Hematopoietic multipotent progenitor cell treated with erythropoietin and hydrocortisone succinate and interleukin-3 and kit ligand, for 6 days (in vitro differentiated cells): ENCODE measurements at regions not wholly inside any gene's neighbourhood (a gene's known extent, or its start where the extent isn't known, plus 50 kb on each side); places are given as distances from the start of the nearest gene placed in this dataset.
A peak's percentile ranks its signal among the peaks of the same experiment; 100 is the strongest.
"Not testable (repeated sequence)": the region's sequence is repeated elsewhere in the genome, so short reads cannot be mapped to it uniquely, and the experiment has no call there.

ENCODE experiments used
- DNase-seq: peaks from one replicate; pipeline ENCODE4 v3.0.0-alpha.2; 2015

DNA sequence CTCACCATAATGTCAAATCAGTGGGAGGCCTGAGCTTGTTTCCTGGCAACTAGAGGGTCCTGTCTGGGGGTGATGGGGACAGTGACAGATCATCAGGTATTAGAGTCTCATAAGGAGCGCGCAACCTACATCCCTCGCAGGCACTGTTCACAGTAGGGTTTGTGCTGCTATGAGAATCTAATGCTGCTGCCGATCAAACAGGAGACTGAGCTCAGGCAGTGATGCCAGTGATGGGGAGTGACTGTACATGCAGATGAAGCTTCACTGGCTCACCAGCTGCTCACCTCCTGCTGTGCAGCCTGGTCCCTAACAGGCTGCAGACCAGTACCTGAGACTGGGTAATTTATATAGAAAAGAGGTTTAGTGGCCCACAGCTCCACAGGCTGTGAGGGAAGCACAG lies 147.3 kb downstream of the TTLL2 start:
- no peak for DNase-seq

DNA sequence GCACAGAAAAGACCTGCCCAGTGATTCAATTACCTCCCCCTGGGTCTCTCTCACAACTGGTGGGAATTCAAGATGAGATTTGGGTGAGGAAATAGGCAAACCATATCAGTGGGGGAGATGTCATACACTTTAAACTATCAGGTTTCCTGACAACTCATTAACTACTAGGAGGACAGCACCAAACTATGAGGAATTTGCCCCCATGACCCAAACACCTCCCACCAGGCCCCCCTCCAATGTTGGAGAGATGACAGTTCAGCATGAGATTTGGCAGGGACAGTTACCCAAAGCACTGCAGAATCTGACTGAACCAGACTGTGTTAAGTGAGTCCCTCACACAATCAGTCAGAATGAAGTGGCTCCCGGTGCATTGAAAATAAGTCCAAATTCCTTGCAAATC lies 148.0 kb downstream of the TTLL2 start:
- no peak for DNase-seq

DNA sequence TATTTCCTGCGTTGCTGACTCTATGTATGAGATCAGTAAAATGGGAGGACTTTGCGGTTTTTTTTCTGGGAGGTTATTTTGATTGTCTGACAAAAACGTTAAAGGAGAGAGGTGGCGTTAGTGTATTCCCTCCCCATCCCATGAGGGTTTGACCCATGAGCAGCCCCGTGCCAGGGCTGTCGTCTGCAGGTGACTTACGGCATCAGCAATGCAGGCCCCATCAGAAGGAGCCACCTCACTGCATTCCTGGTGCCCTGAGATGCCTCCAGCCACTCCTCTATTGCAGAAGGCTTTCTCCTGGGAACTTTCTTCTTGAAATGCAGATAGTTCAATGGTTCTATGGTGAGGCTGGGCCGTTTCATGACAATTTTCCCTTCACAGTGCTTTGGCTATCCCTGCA lies 149.3 kb downstream of the TTLL2 start:
- no peak for DNase-seq

DNA sequence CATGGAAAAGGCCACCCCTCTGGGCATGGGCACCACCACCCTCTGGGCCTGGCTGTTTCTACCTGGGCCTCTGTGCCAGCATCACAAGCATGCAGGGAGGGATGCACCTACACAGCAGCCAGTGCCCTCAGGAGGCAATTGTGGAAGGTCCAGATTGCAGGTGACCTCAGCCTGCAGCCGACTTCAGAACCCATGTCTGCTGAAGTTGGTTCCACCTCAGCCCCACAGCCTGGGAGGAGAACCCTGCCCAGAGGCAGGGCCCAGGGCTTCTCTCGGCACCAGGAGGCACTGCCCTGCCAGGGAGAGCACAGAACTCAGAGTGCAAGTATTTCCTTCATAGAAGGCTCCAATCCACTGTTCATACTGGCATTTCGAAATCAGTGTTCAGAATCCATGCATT lies 149.8 kb downstream of the TTLL2 start:
- no peak for DNase-seq

DNA sequence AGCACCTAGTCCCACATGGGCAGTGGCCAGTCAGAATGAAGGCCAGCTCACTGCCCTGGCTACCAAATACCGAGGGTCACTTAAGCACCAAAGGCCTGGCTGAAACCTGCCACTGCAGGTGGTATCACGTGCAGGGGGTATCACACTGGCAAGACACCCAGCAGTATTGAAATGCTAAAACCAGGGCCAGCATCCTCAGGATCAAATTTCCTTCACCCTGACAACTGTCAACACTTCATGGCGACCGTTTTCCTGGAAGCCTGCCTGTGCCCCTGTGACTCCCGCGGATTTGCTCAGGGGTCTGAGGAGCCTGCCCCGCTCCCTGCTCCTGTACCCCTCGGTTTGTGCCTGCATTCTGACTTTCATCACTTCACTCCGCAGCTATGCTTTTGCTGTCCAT lies 151.1 kb downstream of the TTLL2 start:
- no peak for DNase-seq

GRCh38 chr6:167476844-167477595 lies 152.1 kb downstream of the TTLL2 start:
- DNase-seq = no peak

GRCh38 chr6:167477688-167478087 lies 152.8 kb downstream of the TTLL2 start:
- no peak for DNase-seq

- no peak for DNase-seq
Measured at GRCh38 chr6:167479301-167479700, 154.4 kb downstream of the TTLL2 start.

GRCh38 chr6:167479901-167480648 lies 155.2 kb downstream of the TTLL2 start:
- DNase-seq = no peak

DNA sequence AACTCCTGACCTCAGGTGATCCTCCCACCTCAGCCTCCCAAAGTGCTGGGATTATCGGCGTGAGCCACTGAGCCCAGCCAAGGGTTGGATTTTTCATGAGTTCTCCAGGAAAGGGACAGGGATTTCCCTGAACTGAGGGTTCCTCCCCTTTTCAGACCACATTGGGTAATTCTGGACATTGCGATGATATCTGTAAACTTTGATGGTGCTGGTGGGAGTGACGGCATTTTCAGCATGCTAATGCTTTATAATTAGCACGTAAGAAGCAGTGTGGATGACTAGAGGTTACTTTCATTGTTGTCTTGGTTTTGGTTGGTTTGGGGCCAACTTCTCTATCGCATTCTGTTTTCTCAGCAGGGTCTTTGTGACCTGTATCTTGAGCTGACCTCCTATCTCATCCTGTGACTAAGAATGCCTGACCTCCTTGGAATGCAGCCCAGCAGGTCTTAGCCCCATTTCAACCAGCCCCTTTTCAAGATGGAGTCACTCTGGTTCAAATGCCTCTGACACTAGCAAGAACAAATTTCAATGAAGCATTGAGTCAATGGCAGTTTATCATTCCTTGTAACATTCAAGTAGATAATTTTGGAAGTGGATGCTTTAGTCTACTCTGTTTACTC lies 156.5 kb downstream of the TTLL2 start:
- no peak for DNase-seq

GRCh38 chr6:167482801-167483200 lies 157.9 kb downstream of the TTLL2 start:
- DNase-seq = not testable (repeated sequence)

GRCh38 chr6:167485186-167485978 lies 160.5 kb downstream of the TTLL2 start:
- peak; percentile 17 for DNase-seq

DNA sequence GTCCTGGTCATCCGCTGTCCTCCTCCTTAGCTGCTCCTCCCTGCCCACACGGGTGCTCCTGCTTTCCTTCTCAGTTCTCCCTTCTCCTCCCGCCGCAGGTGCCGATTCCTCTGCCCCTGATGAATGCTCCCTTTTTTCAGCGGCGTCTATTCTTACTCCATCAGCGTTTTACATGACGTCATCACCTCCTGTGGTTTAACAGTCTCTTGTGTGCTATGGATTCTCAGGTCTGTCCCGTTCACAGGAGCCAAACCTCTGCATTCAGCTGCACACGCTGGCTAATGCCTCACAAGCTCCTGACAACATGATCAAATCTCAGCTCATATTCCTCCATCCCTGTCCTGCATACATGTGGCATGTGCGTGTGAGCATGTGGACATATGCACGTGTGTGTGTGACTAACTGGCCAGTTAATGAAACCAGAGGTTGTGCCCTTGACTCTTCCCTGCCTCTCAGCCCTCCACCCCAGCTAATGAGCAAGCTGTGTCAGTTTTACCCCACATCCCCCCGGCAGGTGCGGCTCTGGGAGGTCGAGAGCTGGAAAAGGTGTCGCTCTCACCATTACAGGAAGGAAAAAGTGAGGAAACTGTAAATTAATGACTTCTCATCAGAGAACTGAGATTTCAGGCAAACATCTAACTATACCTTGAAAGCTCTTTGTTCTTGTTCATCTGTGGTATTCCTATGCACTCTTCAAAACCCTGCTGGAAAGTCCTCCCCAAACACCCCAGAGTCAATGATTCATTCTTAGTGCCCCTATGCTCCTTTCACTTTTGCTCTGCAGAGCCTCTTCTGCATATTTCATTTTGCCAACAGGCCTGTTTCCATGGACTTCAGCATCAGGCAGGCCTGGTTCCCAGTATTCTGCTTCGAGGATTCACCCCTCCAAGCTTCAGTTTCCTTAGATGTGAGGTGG lies 163.1 kb downstream of the TTLL2 start:
- DNase-seq = no peak

DNA sequence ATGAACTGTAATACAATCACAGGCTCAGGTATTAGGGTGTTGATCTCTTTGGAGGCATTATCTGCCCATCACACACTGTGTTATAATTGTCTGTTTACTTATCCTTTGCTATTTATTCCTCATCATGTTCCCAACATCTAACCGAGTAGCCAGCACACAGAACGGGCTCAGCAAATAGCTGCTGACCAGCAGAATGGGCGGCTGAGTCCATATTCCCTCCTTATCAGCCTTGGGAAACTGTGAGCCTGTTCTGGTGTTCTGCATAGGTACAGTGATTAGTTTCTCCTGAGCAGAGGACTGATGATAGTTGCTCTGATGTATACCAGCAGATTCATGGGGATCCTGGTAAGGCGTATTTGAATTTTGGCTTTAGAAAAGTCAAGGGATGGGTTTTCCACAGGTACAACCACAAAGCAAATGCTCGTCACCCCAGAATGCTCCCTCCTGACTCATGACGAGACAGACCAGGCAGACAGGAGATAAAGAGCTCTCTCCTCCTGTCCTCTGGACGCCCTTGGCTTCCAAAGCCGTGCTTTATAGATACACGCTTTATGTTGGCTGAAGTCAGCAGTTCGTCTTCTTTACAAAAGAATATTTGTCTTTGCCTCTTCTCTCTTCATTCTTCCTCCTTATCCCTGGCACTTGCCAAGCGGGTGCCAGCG lies 166.7 kb downstream of the TTLL2 start:
- no peak for DNase-seq

DNA sequence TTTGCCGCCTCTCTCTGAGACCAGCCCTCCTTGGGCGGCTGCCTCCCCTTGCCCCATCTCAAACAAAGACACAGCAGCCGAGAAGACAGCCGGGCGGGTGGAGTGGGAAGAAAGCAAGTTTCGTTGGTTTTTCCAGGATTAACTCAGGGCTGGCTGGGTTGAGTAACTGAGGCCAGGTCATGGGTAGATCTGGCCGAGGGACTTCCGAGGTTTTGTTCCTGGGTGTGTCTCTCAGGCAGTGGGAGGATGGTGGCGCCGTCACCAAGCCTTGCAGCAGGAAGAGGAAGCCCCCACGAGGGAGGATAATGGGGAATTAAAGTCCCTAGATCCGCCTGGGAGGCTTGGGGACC lies 167.2 kb downstream of the TTLL2 start:
- no peak for DNase-seq

GRCh38 chr6:167493310-167493709 lies 168.4 kb downstream of the TTLL2 start:
- DNase-seq = no peak

GRCh38 chr6:167493976-167494697 lies 169.3 kb downstream of the TTLL2 start:
- no peak for DNase-seq

DNA sequence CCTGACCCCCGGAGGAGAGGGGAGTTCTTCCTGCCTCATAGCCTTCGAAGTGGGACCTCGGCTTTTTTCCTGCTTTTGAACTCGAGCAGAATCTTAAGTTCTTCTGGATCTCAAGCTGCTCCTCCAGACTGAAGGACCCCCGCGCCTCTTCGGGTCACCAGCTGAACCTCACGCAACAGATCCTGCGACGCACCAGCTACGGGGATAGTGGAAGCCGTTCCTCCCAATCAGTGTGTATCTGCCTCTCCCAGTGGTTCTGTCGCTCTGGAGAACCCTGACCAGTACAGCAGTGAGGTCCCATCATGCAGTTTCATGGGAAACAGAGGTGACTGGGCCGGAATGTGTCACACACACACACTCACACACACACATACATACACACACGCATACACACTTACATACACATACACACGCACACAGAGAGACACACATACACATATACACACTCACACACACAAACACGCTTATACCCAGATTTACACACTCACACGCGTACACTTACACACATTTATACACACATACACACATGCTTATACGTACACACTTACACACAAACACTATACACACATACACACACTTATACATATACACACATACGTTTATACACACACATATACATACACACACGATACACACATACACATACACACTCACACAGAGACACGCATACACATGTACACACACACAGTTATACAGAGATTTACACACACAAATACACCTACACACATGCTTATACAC lies 170.0 kb downstream of the TTLL2 start:
- DNase-seq = no peak

DNA sequence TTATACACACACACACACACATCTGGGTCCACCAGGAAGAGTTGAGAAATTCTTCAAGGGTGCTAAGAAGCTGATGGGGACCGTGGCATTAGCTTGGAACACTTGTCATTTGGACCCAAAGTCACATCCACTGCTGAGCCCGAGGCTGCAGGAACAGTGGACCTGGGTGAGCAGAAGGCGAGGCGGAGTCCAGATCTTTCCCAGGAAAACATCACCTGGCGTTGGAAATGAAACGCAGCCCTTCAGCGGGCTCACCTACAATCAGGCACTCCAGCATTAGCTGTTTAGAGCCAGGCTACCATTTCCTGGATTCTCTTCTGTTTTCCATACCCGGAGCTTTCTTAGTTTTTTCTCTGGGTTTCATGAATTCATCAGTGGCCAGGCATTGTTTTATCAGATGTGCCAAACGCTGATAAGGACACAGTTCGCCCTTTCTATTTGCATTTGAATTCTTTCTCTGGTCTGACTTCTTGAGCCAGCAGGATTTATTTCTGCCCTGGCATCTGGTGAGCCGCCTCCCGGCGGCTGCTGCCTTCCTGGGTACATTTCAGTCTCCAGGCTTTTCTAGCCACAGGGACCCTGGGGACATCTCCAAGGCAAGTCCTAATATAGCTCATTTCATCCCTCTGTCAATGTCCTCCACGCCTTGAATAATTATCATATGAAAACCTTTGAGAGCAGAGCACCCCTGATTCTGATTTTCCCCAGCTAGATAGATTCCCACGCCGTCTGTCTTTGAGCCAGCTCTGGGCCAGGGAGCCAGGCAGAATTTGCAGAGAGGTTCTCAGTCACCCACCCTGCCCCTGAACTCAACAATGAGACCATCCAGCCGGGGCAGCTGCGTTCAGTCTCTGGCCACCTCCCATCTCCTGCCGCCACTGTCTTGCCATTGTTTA lies 170.9 kb downstream of the TTLL2 start:
- DNase-seq = no peak
